HepG2 (cell line): ENCODE measurements at regions not wholly inside any gene's neighbourhood (a gene's known extent, or its start where the extent isn't known, plus 50 kb on each side); places are given as distances from the start of the nearest gene placed in this dataset.

ENCODE experiments used
- AHDC1 ChIP-seq: sonication (generic); formaldehyde crosslinking; IDR thresholded peaks from 2 replicates; pipeline ENCODE4 v1.5.1; 2020; ENCODE audit warnings: mild to moderate bottlenecking, missing genetic modification reagents, borderline replicate concordance
- BRF2 ChIP-seq: sonication (generic); formaldehyde crosslinking; IDR thresholded peaks from 2 replicates; pipeline ENCODE4 v1.8.1; 2022; ENCODE audit warnings: mild to moderate bottlenecking, missing genetic modification reagents
- CSRNP2 ChIP-seq: sonication (generic); formaldehyde crosslinking; conservative IDR thresholded peaks from 2 replicates; pipeline ENCODE4 v1.8.0; 2022; ENCODE audit warnings: low read depth, missing genetic modification reagents
- FOXA3 ChIP-seq: IDR thresholded peaks from 2 replicates; pipeline ENCODE4 v1.6.1; 2016; ENCODE audit warnings: missing genetic modification reagents, missing compliant biosample characterization
- RFXANK ChIP-seq: IDR thresholded peaks from 2 replicates; pipeline ENCODE4 v1.6.1; 2016
- TBP ChIP-seq: sonication (generic); formaldehyde crosslinking; IDR thresholded peaks from 2 replicates; pipeline ENCODE4 v1.5.0; 2020; ENCODE audit warnings: missing genetic modification reagents
- TCF7L2 ChIP-seq: IDR thresholded peaks from 2 replicates; pipeline ENCODE4 v1.6.1; 2011; ENCODE audit warnings: mild to moderate bottlenecking, low read depth, low read length, moderate library complexity
- TP53 ChIP-seq: sonication (generic); formaldehyde crosslinking; conservative IDR thresholded peaks from 2 replicates; pipeline ENCODE4 v1.4.0; 2020; ENCODE audit warnings: missing genetic modification reagents
- ZNF562 ChIP-seq: sonication (generic); formaldehyde crosslinking; IDR thresholded peaks from 2 replicates; pipeline ENCODE4 v1.8.0; 2022; ENCODE audit warnings: missing genetic modification reagents, borderline replicate concordance

GRCh38 chr10:44202952-44203351, 181.9 kb downstream of the CXCL12 start (continued):
- TF ChIP-seq AHDC1: no peak
- no peak for TF ChIP-seq TP53 (CRISPR knock-in tag)
- TF ChIP-seq TCF7L2: no peak
- no peak for TF ChIP-seq FOXA3 (CRISPR knock-in tag)
- TF ChIP-seq RFXANK (CRISPR knock-in tag): no peak
- no peak for TF ChIP-seq BRF2
- no peak for TF ChIP-seq CSRNP2 (CRISPR knock-in tag)
- no peak for TF ChIP-seq TBP (CRISPR knock-in tag)
- TF ChIP-seq ZNF562 (CRISPR knock-in tag): no peak
